GM12878 (cell line): ENCODE measurements at regions not wholly inside any gene's neighbourhood (a gene's known extent, or its start where the extent isn't known, plus 50 kb on each side); places are given as distances from the start of the nearest gene placed in this dataset.

Source experiments
- ATAC-seq: fragments of 200-7000 bp; cut with Tn5 transposase; 3 replicates; pipeline ENCODE4 v1.9.1; 2020; ENCODE audit warnings: mild to moderate bottlenecking, moderate library complexity
- BruUV-seq: library from RNA; stranded (reverse); fragments of 400-500 nt; replicated peaks from 2 replicates; lab custom pipeline; 2021; lab: Mats Ljungman, UMichigan
- CTCF ChIA-PET: fragments of 300-600 bp; sonication (Branson Sonifier 250); formaldehyde crosslinking; extraction: SDS; loops from one replicate; lab custom pipeline; 2021; ENCODE audit warnings: inconsistent platforms; lab: Yijun Ruan, JAX
- POLR2A ChIA-PET: fragments of 350-600 bp; formaldehyde crosslinking; extraction: SDS; loops from one replicate; lab custom pipeline; 2021; ENCODE audit warnings: inconsistent platforms; lab: Charles Lee
- RAD21 ChIA-PET: fragments of 300-600 bp; sonication (Branson Sonifier 250); formaldehyde crosslinking; loops from one replicate; lab custom pipeline; 2023; ENCODE audit warnings: antibody characterized with exemption; ENCODE audit not compliant: unreplicated experiment; lab: Charles Lee
- SMC1A ChIA-PET: fragments of 300-600 bp; sonication (Branson Sonifier 250); formaldehyde crosslinking; loops from one replicate; lab custom pipeline; 2023; ENCODE audit not compliant: unreplicated experiment, uncharacterized antibody; lab: Charles Lee
- DNase-seq: peaks from one replicate; pipeline ENCODE4 v3.0.0-alpha.2; 2011; ENCODE audit warnings: low read depth, low spot score
- FAIRE-seq: peaks from 3 replicates; lab custom pipeline; 2011; peaks lifted over from hg19 to GRCh38; lab: Jason Lieb, UNC
- H2AFZ ChIP-seq: 2 replicates; pipeline ENCODE4 v1.6.0; 2011; ENCODE audit warnings: low read depth, low read length, control low read depth; ENCODE audit not compliant: control insufficient read depth
- H3K27ac ChIP-seq: 2 replicates; pipeline ENCODE4 v1.5.1; 2011; ENCODE audit warnings: control low read depth; ENCODE audit not compliant: control insufficient read depth, insufficient read depth
- H3K27me3 ChIP-seq, 2 experiments: replicated peaks in 1 of 2; 2 replicates each; pipeline versions ENCODE4 v1.6.0 to v1.6.1; 2011; ENCODE audit warnings: low read length in 1 of 2; ENCODE audit not compliant: control insufficient read depth in 2 of 2, insufficient read depth in 2 of 2
- H3K36me3 ChIP-seq, 2 experiments: 2 replicates each; pipeline ENCODE4 v1.5.1; 2011; ENCODE audit warnings: low read length in 1 of 2; ENCODE audit not compliant: control insufficient read depth in 2 of 2, insufficient read depth in 2 of 2
- H3K4me1 ChIP-seq: 2 replicates; pipeline ENCODE4 v1.6.1; 2011; ENCODE audit warnings: mild to moderate bottlenecking, low read length, moderate library complexity, mixed read lengths; ENCODE audit not compliant: control insufficient read depth, insufficient read depth
- H3K4me2 ChIP-seq: 2 replicates; pipeline ENCODE4 v1.6.0; 2011; ENCODE audit warnings: control low read depth; ENCODE audit not compliant: control insufficient read depth, insufficient read depth
- H3K4me3 ChIP-seq: fragments of 200-600 bp; sonication (generic); 2 replicates; pipeline ENCODE4 v1.5.1; 2016
- H3K79me2 ChIP-seq: 2 replicates; pipeline ENCODE4 v1.6.0; 2011; ENCODE audit warnings: low read length; ENCODE audit not compliant: control insufficient read depth, insufficient read depth
- H3K9ac ChIP-seq: 2 replicates; pipeline ENCODE4 v1.8.0; 2011; ENCODE audit warnings: low read length, control low read depth, mixed read lengths; ENCODE audit not compliant: control insufficient read depth, insufficient read depth
- H3K9me3 ChIP-seq: replicated peaks from 3 replicates; pipeline ENCODE4 v1.5.1; 2011; ENCODE audit warnings: mild to moderate bottlenecking, low read length; ENCODE audit not compliant: control insufficient read depth, insufficient read depth
- H4K20me1 ChIP-seq: 2 replicates; pipeline ENCODE4 v1.6.0; 2011; ENCODE audit not compliant: control insufficient read depth, insufficient read depth
- EP300 ChIP-seq, 2 experiments: fragments of 150-350 bp in 1 of 2; IDR thresholded peaks; 2 replicates each; pipeline ENCODE4 v1.6.1; 2011 to 2012; ENCODE audit warnings: low read depth in 2 of 2, low read length in 2 of 2, borderline replicate concordance in 1 of 2, improper control_type of control experiment in 1 of 2, inconsistent platforms in 1 of 2; ENCODE audit not compliant: control insufficient read depth in 1 of 2
- RFX5 ChIP-seq: IDR thresholded peaks from 2 replicates; pipeline ENCODE4 v1.6.1; 2011; ENCODE audit warnings: low read depth, low read length, improper control_type of control experiment
- STAT1 ChIP-seq: fragments of 450-650 bp; conservative IDR thresholded peaks from 2 replicates; pipeline ENCODE4 v1.6.1; 2014; ENCODE audit warnings: antibody characterized with exemption, mild to moderate bottlenecking
- ZNF24 ChIP-seq: fragments of 450-650 bp; IDR thresholded peaks from 2 replicates; pipeline ENCODE4 v1.6.1; 2017; ENCODE audit warnings: antibody characterized with exemption, mild to moderate bottlenecking
- WGBS: methylation state at CpG from one replicate; pipeline ENCODE4 v1.1.6; 2016; ENCODE audit warnings: low lambda C conversion rate; ENCODE audit not compliant: insufficient replicate concordance, insufficient coverage; ENCODE audit errors: missing lambda C conversion rate; 5-methylcytosine and 5-hydroxymethylcytosine counted together
- in situ Hi-C: fragments of 300-500 bp; cut with MboI; formaldehyde crosslinking; loops from 9 replicates; pipeline ENCODE4 v1.14.3; 2018; ENCODE audit warnings: mixed read lengths
- intact Hi-C: fragments of 100-400 bp; cut with micrococcal nuclease; formaldehyde crosslinking; loops from one replicate; pipeline ENCODE4 v1.14.2; 2022; ENCODE audit not compliant: unreplicated experiment
- TF ChIP-seq, protein P1 (sequence below): IDR thresholded peaks from 2 replicates; pipeline ENCODE4 v1.6.1; 2011; ENCODE audit warnings: low read depth, low read length, improper control_type of control experiment, borderline replicate concordance

DNA sequence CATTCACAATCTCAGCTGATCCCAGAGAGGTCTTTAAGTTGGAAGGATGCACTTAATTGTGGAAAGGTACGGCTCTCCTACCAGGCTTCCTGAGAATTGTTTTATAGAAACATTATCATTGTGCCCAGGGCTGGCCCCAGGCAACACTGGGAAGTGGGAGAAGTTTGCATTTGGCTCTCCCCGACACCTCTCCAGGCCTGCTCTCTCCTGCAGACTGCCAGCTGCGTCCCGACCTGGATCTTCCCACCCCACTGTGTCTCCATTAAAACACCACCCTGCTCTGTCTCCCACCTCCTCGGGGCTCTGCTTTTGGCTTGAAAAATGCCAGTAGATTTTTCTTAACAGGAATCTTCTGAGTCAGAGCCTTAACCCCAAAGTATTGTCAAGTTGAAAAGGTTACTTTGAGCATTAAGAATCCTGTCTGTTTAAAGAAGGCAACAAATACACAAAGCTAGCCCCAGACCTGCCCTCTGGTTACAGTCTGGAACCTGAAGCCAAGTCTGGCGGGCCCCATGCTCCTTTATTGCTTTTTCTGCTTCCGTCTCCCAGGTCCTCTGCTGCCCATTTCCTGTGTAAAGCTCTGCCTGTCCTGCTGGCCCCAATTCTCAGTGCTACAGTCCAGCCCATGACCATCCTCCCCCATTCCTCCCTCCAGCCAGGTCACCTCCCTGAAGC, 530.2 kb downstream of the SOX6 start:
- no peak overlapping the region for H3K27ac ChIP-seq
- H2AFZ ChIP-seq, result no peak overlapping the region
- no peaks in the 10 kb centered on the region for H3K36me3 ChIP-seq
- no peak overlapping the region for H3K4me3 ChIP-seq
- in situ Hi-C loops (loop anchor here (25.0 kb wide), 1 partner anchor 786 kb away; no protein-coding TSS in a partner anchor), intact Hi-C loops (loop anchor here (5.0 kb wide), 1 partner anchor 161 kb away; no protein-coding TSS in a partner anchor)
- TF ChIP-seq STAT1 (no peak), RFX5 (no peak), ZNF24 (no peak), EP300 (IDR thresholded peaks at IDR 0.05; ENCODE audit: borderline replicate concordance in 1 of 2, control insufficient read depth in 1 of 2, low read depth in 2 of 2, low read length in 2 of 2) (no peak)
- TF ChIP-seq, protein P1, sequence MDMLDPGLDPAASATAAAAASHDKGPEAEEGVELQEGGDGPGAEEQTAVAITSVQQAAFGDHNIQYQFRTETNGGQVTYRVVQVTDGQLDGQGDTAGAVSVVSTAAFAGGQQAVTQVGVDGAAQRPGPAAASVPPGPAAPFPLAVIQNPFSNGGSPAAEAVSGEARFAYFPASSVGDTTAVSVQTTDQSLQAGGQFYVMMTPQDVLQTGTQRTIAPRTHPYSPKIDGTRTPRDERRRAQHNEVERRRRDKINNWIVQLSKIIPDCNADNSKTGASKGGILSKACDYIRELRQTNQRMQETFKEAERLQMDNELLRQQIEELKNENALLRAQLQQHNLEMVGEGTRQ, result no peak
- DNase-seq (no peak), FAIRE-seq (no peak), ATAC-seq (no peak)
- no TSS peak for BruUV-seq
- H3K4me1 ChIP-seq, result no peaks in the 10 kb centered on the region
- WGBS, result 0% methylated on average over 7 of the region's 7 CpGs
- no peaks in the 10 kb centered on the region for H3K9me3 ChIP-seq
- no peaks in the 10 kb centered on the region for H3K79me2 ChIP-seq
- CTCF ChIA-PET, result interaction anchor here (0.8 to 1.9 kb wide), 6 partner anchors 11 to 788 kb away, joined by 3 to 11 read pairs (median 4); no protein-coding TSS in a partner anchor
- H4K20me1 ChIP-seq, result no peaks in the 10 kb centered on the region
- SMC1A ChIA-PET, result interaction anchor here (0.9 to 1.2 kb wide), 2 partner anchors 90 to 788 kb away, joined by 3 to 4 read pairs; no protein-coding TSS in a partner anchor
- POLR2A ChIA-PET, result no interaction called here
- no peak overlapping the region for H3K4me2 ChIP-seq
- RAD21 ChIA-PET, result interaction anchor here (1.5 kb wide), 1 partner anchor 162 kb away, joined by 3 read pairs; no protein-coding TSS in a partner anchor
- no peak overlapping the region for H3K9ac ChIP-seq
- no peaks in the 10 kb centered on the region for H3K27me3 ChIP-seq
